HG03045 (cell line): ENCODE measurements at regions not wholly inside any gene's neighbourhood (a gene's known extent, or its start where the extent isn't known, plus 50 kb on each side); places are given as distances from the start of the nearest gene placed in this dataset.
A peak's percentile ranks its signal among the peaks of the same experiment; 100 is the strongest.
"Not testable (repeated sequence)": the region's sequence is repeated elsewhere in the genome, so short reads cannot be mapped to it uniquely, and the experiment has no call there.

ENCODE experiments used
- ATAC-seq: cut with Tn5 transposase; IDR thresholded peaks from one replicate; pipeline ENCODE4 v1.9.1; 2021; ENCODE audit warnings: mild to moderate bottlenecking, moderate library complexity; ENCODE audit not compliant: unreplicated experiment

DNA sequence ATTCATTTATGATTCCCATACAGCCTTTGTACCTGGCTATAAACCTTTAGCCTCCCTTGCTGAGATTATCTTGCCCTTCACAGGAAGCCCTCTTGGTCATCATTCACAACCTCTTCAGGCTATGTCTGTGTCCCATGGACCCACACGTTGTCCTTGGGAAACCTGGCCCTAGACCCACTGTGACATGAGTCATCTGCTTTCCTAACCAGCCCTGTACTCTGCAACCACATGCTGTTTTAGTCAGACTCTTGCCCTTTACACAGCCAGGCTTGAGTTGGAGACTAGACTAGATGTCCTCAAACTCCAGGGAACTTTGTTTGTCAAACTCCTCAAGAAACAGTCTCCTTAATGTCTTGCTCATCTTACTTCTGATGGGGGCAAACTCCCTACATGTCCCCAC, 229.3 kb upstream of the ZSWIM2 start:
- no peak for ATAC-seq

DNA sequence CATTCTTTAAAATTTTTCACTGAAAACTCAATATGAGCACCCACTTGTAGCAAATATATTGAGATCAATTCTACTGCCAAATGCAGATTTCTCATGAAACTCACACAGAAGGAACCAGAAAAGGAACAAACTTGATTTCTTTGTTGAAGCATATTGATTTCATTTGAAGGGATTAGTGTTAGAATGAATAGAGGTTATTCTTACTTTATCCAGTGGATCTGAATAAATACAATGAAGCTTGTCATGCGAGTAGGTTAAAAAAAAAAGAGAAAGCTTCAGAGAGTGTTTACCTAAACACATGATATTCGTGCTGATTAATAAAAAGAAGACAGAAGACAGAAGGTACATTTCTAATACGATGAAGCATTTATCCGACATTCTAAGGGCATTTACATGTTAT, 226.7 kb upstream of the ZSWIM2 start:
- no peak for ATAC-seq

DNA sequence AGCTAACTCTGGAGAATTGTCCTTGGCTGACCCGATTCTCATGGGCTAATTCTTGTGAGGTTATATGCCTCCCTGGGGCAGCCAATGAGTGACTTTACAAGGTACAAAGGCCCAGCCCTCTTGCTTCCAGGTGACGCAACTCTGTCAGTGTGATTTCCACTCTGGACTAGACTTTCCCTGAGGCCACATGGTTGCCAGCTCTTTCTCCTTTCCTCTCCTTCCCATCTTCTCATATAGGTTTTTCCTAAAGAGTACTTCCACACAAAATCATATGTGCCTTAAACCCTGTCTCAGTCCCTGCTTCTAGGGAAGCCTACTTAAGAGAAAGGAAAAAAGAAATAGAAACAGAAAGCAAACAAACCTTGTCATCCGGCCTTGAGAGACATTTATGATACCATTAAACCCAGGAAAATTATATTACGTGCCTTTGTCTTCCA, 226.2 kb upstream of the ZSWIM2 start:
- ATAC-seq = no peak

DNA sequence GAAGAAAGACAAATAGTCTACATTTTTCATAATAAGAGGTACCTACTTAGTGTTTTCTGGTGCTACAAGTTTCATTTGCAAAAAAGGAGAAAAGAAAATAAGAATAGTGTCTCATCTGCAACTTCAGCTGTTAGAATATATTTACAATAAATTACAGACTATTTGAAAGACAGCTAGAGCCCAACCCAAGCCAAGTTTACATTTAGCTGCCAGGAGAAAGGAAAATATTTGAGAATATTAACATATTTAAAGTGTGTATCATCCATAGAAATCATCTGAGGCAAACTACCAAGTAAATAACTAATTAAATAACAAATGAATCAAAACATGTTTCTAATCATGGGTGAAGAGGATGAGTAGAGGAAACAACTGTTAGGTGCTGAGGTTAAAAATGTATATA, 209.2 kb upstream of the ZSWIM2 start:
- ATAC-seq = no peak

DNA sequence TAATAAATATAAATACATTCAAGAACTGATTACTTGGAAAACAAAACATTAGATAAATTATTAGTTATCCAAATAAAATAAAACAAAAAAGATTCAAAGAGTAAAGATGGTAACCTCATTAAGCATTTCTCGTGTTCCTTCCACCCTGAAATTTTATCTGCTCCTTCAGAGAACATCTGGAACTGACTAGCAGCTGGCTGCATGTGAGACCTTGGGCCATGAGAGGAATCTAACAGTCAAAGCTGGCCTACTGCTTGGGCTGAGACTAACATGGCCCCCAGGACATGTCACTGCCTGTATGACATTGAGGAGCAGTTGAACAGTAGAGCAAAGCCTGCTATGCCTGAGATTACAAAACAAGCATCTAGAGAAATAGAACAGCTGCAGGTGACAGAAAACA, 208.5 kb upstream of the ZSWIM2 start:
- ATAC-seq = no peak

DNA sequence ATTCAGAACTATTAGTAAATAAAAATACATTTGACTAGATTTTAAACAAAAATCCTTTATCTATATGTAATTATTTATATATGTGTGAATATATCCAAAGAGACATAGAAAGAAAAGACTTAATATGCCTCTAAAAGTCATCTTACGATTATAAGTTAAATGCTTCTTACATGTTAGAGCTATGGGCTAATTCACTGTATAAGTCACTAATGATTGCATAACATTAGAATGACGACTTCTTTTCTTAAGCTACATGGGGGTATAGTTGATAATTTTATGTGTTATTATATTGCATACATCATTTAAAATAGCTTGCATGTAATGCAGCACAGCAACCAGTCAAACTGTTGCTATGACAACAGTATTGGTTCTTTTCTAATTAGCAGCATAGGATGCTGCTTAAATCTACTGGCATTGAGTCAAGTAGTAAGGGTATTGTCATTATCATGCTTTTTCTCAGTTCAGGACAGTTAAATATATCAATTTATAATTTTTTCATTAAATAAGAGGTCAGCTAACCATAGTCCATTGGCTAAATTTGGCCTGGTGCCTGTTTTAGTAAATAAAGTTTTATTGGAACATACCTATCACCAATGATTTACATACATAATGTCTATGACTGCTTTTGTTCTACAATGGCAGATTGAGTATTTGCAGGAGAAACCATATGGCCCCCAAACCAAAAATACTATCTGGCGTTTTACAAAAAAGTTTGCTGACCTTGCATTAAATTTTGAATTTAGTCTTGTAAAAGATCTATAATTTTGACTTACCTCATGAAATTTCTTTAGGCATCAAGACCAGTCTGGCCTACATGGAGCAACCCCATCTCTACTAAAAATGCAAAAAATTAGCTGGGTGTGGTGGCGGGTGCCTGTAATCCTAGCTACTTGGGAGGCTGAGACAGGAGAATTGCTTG, 207.7 kb upstream of the ZSWIM2 start:
- ATAC-seq = no peak

DNA sequence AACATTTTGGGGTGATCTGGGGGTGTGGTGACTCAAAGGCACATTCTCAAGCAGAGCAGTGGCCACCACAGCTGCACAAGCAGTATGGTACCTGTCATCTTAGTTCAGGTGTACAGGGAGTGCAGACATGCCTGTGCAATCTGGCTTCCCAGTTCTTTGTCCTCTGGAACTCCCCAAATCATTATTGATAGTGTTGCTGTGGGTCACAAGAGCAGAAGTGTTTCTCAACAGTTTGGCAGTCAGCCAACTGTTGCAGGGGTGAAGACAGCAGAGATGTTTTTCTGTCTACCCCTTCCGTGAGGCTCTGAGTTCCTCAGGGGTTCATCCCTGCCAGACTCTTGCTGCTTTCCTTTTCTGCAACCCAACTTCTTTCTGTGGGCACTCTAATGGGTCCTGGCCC, 206.5 kb upstream of the ZSWIM2 start:
- ATAC-seq = no peak

DNA sequence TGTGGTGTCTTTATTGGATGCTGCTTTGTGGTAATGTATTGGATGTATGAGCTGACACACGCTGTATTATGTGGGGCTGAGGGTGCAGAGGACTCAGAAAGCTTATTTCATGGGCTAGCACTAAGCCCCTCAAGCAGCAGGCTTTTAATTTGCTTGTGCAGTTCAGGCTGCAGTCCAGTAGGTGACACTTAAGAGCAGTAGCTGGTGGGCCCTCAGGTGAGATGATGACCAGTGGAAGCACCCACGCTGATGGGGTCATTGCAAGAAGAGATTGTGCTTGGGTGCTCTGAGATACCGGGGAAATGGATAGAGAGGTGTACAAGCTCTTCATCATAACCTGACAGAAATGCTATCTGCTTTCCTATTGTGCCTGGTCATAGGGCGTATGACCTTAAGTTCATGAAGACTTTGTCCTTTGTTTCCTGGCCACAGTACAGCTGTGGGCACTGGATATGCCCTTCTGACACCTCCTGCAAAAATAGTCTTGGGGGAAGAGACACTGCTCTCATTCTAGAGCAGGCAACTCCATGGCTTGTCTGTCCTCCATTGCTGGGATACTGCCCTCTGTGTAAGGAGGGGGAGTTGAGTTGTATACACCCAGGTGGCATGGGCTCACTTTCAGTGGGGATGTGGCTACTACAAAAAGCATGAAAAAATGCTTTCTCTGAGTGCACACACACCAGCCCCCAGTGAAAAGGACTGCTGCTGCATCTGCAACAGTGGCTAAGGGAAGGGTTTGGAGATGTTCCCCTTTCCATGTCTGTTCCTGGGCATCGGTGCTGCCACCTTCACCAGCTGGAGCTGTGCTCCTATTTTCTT, 205.7 kb upstream of the ZSWIM2 start:
- ATAC-seq = no peak

DNA sequence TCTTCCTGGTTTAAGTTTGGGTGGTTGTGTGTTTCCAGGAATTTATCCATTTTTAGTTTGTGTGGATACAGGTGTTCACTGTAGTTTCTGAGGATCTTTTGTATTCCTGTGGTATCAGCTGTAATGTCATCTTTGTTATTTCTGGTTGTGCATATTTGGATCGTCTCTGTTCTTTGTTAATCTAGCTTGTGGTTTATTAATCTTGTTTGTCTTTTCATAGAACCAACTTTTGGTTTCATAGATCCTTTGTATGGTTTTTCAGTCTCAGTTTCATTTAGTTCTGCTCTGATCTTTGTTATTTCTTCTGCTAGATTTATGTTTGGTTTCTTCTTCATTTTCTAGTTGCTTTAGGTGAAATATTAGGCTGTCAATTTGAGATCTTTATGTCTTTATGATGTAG, 202.4 kb upstream of the ZSWIM2 start:
- peak; percentile 90 for ATAC-seq

DNA sequence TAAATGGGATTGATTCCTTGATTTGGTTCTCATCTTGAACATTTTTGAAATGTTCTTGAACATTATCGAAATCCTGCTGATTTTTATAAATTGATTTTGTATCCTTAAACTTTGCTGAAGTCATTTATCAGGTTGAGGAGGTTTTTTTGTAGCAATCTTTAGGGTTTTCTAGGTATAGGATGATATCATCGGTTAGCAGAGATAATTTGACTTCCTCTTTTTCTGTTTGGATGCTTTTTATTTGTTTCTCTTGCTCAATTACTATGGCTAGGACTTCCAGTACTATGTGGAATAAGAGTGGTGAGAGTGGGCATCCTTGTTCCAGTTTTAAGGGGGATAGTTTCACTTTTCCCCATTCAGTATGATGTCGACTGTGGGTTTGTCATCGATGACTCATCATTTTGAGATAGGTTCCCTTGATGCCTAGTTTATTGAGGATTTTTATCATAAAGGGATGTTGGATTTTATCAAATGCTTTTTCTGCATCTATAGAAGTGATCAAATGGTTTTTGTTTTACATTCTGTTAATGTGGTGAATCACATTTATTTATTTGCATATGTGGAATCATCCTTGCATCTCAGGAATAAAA, 201.5 kb upstream of the ZSWIM2 start:
- no peak for ATAC-seq

DNA sequence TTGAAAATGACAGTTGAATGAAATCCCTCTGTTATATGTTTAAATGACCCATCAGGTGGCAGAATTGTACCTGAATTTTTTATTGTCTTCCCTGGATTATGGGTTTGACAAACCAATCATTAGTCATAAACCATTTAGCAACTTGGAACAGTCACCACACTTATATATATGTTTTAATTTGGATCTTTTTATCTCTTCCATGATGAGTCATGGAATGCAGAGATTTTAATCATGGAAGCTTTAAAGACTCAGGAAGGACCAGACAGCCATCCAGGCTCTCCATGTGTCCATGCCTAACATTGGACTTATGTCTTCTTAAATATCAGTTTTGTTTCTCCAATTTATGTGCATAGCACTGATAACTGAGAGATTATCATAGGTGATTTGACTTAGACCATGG, 188.3 kb upstream of the ZSWIM2 start:
- no peak for ATAC-seq

DNA sequence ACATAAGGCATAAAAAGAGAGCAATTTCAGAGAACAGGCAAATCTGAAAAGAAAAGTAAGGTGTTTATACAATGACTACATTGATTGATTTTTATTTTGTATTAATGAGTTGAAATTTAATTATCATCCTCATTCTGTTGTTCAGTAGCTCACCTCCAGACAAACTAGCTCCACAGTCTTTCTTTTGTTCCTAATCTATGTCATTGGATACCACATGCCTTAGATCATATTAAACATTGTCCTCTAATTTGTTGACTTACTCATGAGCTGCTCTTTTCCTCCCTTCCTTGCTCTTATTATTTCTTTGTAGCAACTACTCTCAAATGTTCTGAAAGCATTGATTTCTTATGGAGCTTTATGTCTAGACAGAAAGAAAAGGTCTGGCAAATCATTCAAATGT, 185.5 kb upstream of the ZSWIM2 start:
- no peak for ATAC-seq

DNA sequence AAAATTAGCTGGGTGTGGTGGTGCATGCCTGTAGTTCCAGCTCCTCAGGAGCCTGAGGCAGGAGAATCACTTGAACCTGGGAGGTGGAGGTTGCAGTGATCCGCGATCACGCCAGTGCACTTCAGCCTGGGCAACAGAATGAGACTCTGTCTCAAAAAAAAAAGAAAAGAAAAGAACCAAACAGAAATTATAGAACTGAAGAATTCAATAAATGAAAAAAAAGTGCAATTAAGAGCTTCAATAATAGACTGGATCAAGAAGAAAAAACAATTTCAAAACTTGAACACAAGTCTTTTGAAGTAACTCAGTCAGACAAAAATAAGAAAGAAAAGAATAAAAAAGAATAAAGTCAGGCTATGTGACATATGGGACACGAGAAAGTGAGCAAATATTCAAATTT, 175.8 kb upstream of the ZSWIM2 start:
- no peak for ATAC-seq

DNA sequence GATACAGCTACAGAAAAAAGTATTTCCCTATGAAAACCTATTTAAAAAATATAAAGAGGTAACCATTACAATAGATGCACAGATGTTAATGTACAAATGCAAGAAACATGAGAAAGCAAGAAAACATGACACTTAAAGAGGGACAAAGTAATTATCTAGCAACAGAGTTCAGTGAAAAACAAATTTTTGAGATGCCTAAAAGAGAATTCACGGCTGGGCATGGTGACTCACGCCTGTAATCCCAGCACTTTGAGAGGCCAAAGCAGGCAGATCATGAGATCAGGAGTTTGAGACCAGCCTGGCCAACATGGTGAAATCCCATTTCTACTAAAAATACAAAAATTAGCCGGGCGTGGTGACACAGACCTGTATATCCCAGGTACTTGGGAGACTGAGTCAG, 175.0 kb upstream of the ZSWIM2 start:
- not testable (repeated sequence) for ATAC-seq

DNA sequence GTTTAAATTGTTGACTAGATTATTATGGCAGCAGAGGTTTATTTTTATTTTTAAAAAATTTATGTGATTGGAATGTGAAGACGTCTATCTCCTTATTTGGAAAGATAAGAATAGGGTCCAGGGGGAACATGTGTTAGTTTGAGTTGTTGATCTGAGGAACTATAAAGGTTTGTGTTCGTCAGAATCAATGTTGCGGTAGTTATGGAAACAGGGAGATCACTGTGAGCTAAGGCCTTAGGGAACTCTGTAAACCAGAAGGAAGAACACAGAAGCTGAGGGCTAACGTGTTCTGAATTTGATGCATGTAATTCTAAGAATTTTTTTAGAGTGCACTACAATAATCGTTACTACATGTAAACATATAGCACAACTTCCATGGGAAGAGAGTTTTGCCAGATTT, 168.5 kb upstream of the ZSWIM2 start:
- ATAC-seq = no peak

DNA sequence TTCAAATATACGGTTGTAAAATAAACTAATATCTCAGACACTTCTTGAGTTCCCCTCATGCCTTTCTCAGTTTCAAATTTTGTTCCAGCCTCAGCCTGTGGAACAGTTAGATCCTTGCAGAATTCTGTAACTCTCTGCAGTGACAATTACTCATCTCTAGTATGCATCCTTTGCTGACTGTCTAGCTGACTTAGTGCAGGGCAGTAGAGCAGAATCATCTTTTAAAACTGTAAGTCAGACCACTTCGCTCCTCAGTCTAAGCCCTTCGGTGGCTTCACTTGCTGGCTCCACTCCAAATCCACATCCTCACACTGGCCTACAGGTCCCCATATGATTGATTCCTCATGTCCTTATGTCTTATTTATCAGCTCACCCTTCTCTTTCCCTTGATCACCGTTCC, 164.1 kb upstream of the ZSWIM2 start:
- ATAC-seq = no peak

DNA sequence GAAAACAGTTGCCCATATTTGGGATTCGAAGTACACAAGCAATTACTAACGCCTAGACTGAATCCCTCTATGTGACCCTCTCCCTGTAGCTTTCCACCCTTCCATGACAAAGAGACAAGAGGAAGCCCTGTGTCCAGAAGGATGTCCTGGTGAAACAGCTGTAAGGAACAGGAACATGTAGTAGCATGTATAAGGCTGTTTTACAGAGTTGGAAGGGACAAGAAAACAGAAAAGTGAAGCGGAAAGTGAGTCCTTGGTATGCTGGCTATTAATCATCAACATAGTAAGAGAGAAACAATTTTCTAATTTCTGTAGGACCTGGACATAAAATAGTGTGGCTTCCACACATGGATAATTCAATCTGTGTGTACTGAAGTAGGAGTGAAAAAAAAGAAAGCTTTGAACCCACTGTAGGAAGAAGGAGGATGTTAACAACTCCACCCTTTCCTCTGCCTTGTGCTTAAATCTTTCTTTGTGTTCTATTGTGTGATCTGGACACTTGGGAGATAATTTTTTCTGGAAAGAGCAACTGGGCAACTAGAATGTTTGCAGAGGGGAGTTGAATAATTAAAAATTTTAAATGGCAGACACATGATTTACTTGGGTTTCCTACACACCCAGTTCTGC, 162.3 kb upstream of the ZSWIM2 start:
- ATAC-seq = no peak

DNA sequence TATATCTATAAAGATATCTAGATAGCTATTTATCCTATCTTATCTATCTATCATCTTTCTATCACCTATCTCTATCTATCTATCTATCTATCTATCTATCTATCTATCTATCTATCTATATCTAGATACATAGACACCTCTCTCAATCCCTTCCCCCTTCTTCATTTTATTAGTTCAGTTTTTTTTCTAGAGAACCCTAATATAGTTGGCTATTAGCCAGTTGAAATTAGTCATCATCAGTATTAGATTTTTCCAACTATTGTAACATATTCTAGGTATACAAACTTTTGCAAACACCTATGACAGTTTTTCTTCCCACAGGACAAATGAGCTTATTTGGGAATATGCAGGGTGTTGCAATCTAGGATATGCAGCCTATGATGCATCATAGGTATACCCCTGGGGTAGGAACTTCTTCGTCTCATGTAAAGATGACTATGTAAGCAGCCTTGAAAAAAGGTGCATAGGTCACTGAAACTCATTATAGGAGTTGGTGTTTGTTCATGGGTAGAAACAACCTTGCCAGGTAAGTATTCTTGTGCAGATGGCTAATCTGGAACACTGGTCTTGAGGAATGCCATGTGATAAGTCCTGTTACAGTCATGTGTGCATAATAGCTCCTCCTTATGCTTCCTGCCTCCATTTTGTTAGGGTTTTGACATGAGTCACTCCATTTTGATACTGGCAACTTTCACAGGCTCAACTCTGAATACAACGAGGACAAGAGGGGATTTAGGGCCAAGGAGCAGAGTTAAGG, 160.7 kb upstream of the ZSWIM2 start:
- no peak for ATAC-seq

DNA sequence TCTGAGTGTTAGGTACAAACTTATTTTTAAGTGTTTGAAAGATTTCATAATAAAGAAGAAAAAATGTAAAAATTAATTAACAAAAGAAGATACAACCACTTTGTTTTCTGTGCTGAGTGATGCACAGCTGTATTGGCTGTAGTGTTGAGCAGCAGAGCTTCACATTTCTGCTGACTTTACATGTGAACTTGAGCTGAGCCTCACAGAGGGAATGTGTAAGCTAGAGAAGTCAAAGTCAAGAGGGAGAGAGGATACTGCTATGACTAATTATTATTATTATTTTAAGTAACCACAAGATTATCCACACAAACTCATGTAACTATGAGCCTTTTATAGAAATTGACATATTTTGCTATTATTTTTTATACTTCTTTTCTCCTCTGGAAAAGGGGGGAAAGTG, 159.1 kb upstream of the ZSWIM2 start:
- no peak for ATAC-seq

DNA sequence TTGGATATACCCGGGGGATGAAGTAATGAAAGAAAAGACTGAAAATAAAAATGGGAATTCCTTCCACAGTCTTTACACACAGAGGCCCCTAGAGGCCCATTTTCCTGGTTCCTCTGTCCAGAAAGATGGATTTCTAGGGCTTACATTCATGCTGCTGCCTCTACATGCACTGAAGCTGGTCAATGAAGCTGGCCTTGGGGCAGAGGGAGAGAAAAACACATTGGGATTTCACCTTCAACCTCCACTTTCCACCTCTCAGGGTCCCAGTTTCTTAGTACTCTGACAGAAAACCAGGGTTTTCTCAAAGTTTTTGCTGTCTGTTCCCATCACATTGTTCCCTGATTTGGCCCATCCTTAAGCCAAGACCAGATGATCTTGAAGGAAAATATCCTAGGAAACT, 154.6 kb upstream of the ZSWIM2 start:
- no peak for ATAC-seq
